ENCODE measurements at regions not wholly inside any gene's neighbourhood (a gene's known extent, or its start where the extent isn't known, plus 50 kb on each side); places are given as distances from the start of the nearest gene placed in this dataset.

DNA sequence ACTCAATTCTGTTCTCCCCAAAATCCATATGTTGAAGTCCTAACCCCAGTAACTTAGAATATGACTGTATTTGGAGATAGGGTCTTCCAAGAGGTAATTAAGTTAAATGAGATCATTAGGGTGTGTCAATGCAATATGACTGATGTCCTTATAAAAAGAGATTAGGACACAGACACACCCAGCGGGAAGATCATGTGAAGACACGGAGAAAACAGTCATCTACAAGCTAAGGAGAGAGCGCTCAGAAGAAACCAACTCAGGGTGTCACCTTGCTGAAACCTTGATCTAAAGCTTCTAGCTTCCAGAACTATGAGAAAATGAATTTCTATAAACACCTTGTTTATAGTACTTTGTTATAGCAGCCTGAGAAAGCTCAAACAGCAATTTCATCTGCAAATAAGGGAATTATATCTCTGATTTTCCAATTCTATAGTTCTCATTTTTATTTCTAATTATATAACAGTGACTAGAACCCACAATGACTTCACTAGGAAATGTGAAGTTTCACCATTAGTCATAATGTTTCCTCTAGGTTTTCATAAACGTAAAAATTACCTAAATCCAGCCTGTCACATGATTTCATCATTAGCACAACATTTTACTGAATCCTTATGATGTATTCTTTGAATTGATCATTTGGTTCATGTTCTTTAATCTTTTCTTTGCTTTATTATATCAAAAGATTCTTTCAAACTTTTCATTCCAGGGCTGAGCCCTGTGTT is 459.1 kb upstream of the MDFIC2 start:
- TF ChIP-seq ZFX (IDR thresholded peaks at IDR 0.05) = no peak
- TF ChIP-seq, protein P1, sequence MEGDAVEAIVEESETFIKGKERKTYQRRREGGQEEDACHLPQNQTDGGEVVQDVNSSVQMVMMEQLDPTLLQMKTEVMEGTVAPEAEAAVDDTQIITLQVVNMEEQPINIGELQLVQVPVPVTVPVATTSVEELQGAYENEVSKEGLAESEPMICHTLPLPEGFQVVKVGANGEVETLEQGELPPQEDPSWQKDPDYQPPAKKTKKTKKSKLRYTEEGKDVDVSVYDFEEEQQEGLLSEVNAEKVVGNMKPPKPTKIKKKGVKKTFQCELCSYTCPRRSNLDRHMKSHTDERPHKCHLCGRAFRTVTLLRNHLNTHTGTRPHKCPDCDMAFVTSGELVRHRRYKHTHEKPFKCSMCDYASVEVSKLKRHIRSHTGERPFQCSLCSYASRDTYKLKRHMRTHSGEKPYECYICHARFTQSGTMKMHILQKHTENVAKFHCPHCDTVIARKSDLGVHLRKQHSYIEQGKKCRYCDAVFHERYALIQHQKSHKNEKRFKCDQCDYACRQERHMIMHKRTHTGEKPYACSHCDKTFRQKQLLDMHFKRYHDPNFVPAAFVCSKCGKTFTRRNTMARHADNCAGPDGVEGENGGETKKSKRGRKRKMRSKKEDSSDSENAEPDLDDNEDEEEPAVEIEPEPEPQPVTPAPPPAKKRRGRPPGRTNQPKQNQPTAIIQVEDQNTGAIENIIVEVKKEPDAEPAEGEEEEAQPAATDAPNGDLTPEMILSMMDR (conservative IDR thresholded peaks at IDR 0.05) = no peak

DNA sequence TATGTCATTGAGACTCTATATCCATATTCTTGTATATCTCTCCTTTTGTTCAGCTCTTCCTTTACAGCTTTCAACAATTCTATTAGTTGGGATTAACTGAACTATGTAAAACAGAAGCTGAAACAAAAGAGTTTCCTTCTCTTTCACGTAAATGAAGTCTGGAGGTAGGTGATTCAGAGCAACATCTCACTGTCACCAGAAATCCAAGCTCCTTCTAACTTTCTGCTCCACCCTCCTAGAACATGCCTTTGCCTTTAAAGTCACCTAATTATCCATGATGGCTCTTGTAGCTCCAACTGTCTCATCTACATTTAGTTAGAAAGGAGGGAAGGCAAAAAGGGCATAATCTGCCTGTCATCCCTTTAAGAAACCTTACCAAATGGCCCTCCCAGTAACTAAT is 458.2 kb upstream of the MDFIC2 start:
- no peak for TF ChIP-seq ZFX (IDR thresholded peaks at IDR 0.05)
- TF ChIP-seq, protein P1 (conservative IDR thresholded peaks at IDR 0.05) = no peak
- no peak overlapping the region for H3K27ac ChIP-seq

More for the DNA sequence above, 459.1 kb upstream of the MDFIC2 start:
- no peak overlapping the region for H3K27ac ChIP-seq

DNA sequence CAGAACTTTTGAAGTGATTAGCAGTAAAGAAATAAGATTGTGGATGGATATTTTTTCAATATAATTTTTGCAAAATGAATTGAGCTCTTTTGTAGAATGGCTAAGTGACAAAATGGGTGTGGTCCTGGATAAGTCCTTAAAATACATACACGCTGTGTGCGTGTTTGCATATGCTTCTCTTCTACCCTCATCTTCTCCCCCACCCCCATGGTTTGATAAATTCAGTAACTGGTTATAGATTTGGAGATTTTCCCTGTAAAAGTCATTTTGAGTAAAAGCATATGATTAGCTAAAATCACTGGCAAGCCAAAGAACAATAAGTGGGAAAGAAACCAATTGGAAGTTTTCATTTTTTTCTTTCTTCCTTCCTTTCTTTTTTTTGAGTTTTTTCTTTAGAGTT is 453.9 kb upstream of the MDFIC2 start:
- H3K27ac ChIP-seq = no peak overlapping the region
- TF ChIP-seq, protein P1 (conservative IDR thresholded peaks at IDR 0.05) = no peak
- TF ChIP-seq ZFX (IDR thresholded peaks at IDR 0.05) = no peak

DNA sequence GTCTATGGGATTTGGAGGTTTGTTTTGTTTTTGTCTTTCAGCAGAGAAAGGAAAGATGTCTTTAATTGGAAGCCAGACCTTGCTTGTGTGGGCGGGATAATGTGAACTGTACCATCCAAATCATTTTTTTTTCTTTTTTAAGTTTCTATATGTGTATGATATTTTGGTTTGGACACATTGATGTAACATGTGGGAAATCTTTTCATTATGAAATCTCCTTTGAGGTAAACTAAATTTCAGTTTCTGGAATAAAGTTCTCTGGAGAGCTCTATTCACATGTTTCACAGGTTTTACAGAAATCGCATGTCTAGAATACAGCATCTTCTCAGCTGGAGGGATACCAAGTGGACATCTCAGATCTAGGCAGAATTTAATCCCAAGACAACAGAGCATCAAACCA is 451.5 kb upstream of the MDFIC2 start:
- TF ChIP-seq, protein P1 (conservative IDR thresholded peaks at IDR 0.05) = no peak
- H3K27ac ChIP-seq = no peak overlapping the region

DNA sequence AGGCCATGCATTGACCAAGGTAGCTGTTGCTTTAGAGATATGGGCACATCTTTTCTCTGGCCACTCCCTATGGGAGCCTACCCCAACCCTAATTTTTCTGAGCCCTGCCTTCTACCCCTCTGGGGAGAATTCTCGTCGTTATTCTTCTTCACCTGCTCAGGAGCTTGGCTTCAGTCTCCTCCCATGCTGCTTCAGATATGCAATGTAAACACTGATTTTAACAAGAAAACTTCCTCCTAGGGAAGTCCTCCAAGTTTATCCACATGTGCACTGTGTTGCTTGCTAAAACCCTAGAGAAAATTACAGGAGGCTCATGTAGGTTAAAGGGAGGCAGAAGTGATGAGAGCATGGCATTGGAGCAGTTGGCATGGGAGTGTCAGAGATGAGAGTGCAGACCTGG is 445.2 kb upstream of the MDFIC2 start:
- TF ChIP-seq ZFX (IDR thresholded peaks at IDR 0.05) = no peak
- no peak overlapping the region for H3K27ac ChIP-seq

DNA sequence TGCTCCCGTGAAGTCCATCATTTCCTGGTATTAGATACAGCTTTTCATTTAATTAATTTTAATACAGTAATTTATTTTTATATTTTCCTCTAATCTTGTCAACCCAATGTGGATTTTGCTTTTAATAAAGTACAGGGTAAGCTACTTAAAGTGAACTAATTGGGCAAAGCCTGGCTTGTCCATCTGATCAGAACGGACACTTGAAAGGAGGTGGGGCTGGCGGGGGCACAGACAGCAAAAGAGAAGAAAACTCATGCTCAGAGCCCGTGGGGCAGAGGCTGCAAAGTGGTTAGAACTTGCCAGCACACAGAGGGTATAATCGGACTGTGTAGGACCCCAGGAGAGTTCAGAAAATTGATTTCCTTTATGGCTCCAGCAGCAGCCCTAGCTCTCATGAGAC is 443.1 kb upstream of the MDFIC2 start:
- no peak overlapping the region for H3K27ac ChIP-seq
- TF ChIP-seq, protein P1 (conservative IDR thresholded peaks at IDR 0.05) = no peak
- TF ChIP-seq ZFX (IDR thresholded peaks at IDR 0.05) = no peak

DNA sequence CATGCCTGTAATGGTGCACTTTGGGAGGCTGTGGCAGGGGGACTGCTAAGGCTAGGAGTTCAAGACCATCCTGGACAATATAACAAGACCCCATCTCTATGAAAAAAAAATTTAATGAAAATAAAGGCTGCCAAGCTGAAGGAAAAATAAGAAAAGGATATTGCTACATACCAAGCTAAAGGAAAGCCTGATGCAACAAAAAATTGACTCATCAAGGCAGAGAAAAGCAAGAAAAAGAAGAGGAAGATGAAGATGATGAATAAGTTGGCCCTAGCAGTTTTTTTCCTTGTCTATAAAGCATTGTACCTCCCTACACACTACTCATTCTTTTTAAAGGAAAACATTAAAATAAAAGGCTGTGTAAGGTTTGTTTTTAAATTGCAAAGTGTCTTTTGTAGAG is 441.9 kb upstream of the MDFIC2 start:
- no peak overlapping the region for H3K27ac ChIP-seq
- TF ChIP-seq ZFX (IDR thresholded peaks at IDR 0.05) = no peak
- TF ChIP-seq, protein P1 (conservative IDR thresholded peaks at IDR 0.05) = no peak

DNA sequence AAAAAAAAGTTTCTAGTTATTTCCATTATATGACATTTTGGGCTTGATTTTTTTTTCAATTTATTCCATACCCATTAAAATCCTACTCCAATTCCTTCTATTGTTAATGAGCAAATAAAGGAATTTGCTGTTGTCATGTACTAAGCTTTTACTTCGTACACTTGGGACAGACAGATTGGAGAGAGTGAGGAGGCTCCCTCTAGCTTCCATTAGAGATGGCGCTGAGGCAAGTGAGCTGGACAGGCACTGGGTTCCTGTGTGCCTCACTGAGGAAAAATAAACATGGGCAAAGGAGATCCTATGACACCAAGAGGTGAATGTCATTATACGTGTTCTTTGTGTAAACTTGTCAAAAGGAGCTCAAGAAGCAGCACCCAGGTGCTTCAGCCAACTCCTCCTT is 441.1 kb upstream of the MDFIC2 start:
- H3K27ac ChIP-seq = no peak overlapping the region
- TF ChIP-seq ZFX (IDR thresholded peaks at IDR 0.05) = no peak
- TF ChIP-seq, protein P1 (conservative IDR thresholded peaks at IDR 0.05) = peak; percentile 29

All from C4-2B (cell line).